ENCODE measurements at regions not wholly inside any gene's neighbourhood (a gene's known extent, or its start where the extent isn't known, plus 50 kb on each side); places are given as distances from the start of the nearest gene placed in this dataset.

- CTCF ChIA-PET, result interaction anchor here (0.7 kb wide), 1 partner anchor 100 kb away, joined by 3 read pairs; no protein-coding TSS in a partner anchor
Observed at GRCh38 chr5:166724284-166724683, 1567.2 kb upstream of the WWC1 start.

More at GRCh38 chr5:166724284-166724683, 1567.2 kb upstream of the WWC1 start:
- Histone ChIP-seq H3K4me2 (ENCODE audit: insufficient read depth, low read length) (no peak overlapping the region), H2AFZ (ENCODE audit: low read depth, low read length) (no peak overlapping the region), H3K27ac (ENCODE audit: insufficient read depth, low read depth, low read length) (no peak overlapping the region), H4K20me1 (replicated peaks; ENCODE audit: control insufficient read depth, extremely low read depth, insufficient read depth, low read length) (no peaks in the 10 kb centered on the region), H3K4me3 (replicated peaks in 1 of 3; ENCODE audit: insufficient read depth in 1 of 3, low read depth in 1 of 3, low read length in 3 of 3) (no peak overlapping the region), H3K9me3 (replicated peaks; ENCODE audit: control insufficient read depth, insufficient read depth, low read length) (peaks cover 4% of the 10 kb centered on the region), H3K79me2 (ENCODE audit: control insufficient read depth, insufficient read depth, low read length) (no peaks in the 10 kb centered on the region), H3K4me1 (ENCODE audit: control insufficient read depth, extremely low read depth, insufficient read depth, low read length) (no peaks in the 10 kb centered on the region), H3K36me3 (ENCODE audit: control insufficient read depth in 2 of 2, extremely low read depth in 1 of 2, insufficient read depth in 2 of 2, low read length in 2 of 2) (no peaks in the 10 kb centered on the region), H3K27me3 (ENCODE audit: control insufficient read depth in 2 of 2, insufficient read depth in 2 of 2, low read length in 2 of 2) (no peaks in the 10 kb centered on the region), H3K9ac (replicated peaks; ENCODE audit: extremely low read depth, insufficient read depth, low read length) (no peak overlapping the region), H3K9me1 (replicated peaks; ENCODE audit: control insufficient read depth, extremely low read depth, insufficient read depth, low read length) (no peaks in the 10 kb centered on the region)
- dilution Hi-C loops (cut with MboI; ENCODE audit: extremely low pct_ligation_motif_present, low sequenced_read_pairs), result no loop called here
- FAIRE-seq (no peak), DNase-seq (ENCODE audit: low read depth, low spot score) (no peak)
- intact Hi-C loops (cut with micrococcal nuclease), result no loop called here
- POLR2A ChIA-PET, result no interaction called here
- BruUV-seq (replicated peaks), result no TSS peak
- no peak for TF ChIP-seq EZH2 (IDR thresholded peaks at IDR 0.05; ENCODE audit: borderline replicate concordance, low read depth, low read length, severe bottlenecking)
- TF ChIP-seq JUN (IDR thresholded peaks at IDR 0.05; ENCODE audit: borderline replicate concordance, insufficient read depth, insufficient read length, low read depth), result no peak
- no peak for TF ChIP-seq GATA2 (IDR thresholded peaks at IDR 0.05; ENCODE audit: insufficient read depth, insufficient read length, low read depth, low read length)
- TF ChIP-seq, protein P1, sequence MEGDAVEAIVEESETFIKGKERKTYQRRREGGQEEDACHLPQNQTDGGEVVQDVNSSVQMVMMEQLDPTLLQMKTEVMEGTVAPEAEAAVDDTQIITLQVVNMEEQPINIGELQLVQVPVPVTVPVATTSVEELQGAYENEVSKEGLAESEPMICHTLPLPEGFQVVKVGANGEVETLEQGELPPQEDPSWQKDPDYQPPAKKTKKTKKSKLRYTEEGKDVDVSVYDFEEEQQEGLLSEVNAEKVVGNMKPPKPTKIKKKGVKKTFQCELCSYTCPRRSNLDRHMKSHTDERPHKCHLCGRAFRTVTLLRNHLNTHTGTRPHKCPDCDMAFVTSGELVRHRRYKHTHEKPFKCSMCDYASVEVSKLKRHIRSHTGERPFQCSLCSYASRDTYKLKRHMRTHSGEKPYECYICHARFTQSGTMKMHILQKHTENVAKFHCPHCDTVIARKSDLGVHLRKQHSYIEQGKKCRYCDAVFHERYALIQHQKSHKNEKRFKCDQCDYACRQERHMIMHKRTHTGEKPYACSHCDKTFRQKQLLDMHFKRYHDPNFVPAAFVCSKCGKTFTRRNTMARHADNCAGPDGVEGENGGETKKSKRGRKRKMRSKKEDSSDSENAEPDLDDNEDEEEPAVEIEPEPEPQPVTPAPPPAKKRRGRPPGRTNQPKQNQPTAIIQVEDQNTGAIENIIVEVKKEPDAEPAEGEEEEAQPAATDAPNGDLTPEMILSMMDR (IDR thresholded peaks at IDR 0.05; ENCODE audit: extremely low read depth in 1 of 2, insufficient read depth in 1 of 2, low read depth in 1 of 2, low read length in 2 of 2), result no peak
- no peak for TF ChIP-seq FOS (IDR thresholded peaks at IDR 0.05; ENCODE audit: borderline replicate concordance, insufficient read depth, low read length)
- no peak for TF ChIP-seq POLR2A (IDR thresholded peaks at IDR 0.05; ENCODE audit: low read depth, low read length)
- TF ChIP-seq, protein P2, sequence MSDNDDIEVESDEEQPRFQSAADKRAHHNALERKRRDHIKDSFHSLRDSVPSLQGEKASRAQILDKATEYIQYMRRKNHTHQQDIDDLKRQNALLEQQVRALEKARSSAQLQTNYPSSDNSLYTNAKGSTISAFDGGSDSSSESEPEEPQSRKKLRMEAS (IDR thresholded peaks at IDR 0.05; ENCODE audit: insufficient read depth, insufficient read length), result no peak
- TF ChIP-seq MYC (IDR thresholded peaks at IDR 0.05; ENCODE audit: low read depth, low read length), result no peak
- TF ChIP-seq POLR2AphosphoS5 (IDR thresholded peaks at IDR 0.05; ENCODE audit: insufficient read depth, low read depth, low read length), result no peak

Data from endothelial cell of umbilical vein (primary cell).